Endothelial cell of umbilical vein (primary cell): ENCODE measurements at regions not wholly inside any gene's neighbourhood (a gene's known extent, or its start where the extent isn't known, plus 50 kb on each side); places are given as distances from the start of the nearest gene placed in this dataset.

Source experiments
- EZH2 ChIP-seq: IDR thresholded peaks from 2 replicates; pipeline ENCODE4 v1.6.1; 2012; ENCODE audit warnings: borderline replicate concordance, low read depth, mild to moderate bottlenecking, moderate library complexity, low read length, inconsistent platforms; ENCODE audit not compliant: severe bottlenecking
- POLR2A ChIP-seq: IDR thresholded peaks from 2 replicates; pipeline ENCODE4 v1.6.1; 2012; ENCODE audit warnings: low read depth, mild to moderate bottlenecking, control low read depth, low read length
- POLR2AphosphoS5 ChIP-seq: IDR thresholded peaks from 2 replicates; pipeline ENCODE4 v1.6.1; 2012; ENCODE audit warnings: low read depth, mild to moderate bottlenecking, control low read depth, low read length, moderate library complexity; ENCODE audit not compliant: insufficient read depth
- TF ChIP-seq, protein P1 (sequence below), 2 donors: IDR thresholded peaks; 1 replicate in 1 of 2; 2 replicates in 1 of 2; pipeline ENCODE4 v1.5.1; 2011; ENCODE audit warnings: low read length in 2 of 2, mild to moderate bottlenecking in 2 of 2, moderate library complexity in 2 of 2, control low read depth in 1 of 2, inconsistent platforms in 1 of 2, low read depth in 1 of 2; ENCODE audit not compliant: insufficient read depth in 1 of 2; ENCODE audit errors: extremely low read depth in 1 of 2
- TF ChIP-seq, protein P2 (sequence below): IDR thresholded peaks from 2 replicates; pipeline ENCODE4 v1.6.1; 2011; ENCODE audit not compliant: insufficient read depth, insufficient read length

DNA sequence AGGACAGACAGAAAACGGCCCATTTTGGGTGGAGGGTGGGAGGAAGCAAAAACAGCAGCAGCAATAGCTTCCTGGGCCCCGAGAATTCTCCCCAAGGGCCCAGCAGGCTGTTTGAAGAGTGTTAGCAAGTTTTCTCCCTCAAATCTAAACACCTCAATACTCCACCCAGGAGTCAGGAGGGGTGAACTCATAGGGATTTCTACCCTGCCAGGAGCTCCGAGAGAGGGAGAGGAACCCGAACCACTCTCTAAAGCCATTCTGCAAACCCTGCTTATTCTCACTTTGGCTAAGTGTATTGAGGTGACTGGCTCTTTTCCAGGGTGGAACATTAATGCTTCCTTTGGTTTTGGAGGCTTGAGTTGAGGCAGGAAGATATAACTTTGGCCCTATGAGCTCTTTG is 55.6 kb upstream of the PPM1J start:
- TF ChIP-seq EZH2 (no peak), POLR2AphosphoS5 (no peak), POLR2A (no peak)
- TF ChIP-seq, protein P1, sequence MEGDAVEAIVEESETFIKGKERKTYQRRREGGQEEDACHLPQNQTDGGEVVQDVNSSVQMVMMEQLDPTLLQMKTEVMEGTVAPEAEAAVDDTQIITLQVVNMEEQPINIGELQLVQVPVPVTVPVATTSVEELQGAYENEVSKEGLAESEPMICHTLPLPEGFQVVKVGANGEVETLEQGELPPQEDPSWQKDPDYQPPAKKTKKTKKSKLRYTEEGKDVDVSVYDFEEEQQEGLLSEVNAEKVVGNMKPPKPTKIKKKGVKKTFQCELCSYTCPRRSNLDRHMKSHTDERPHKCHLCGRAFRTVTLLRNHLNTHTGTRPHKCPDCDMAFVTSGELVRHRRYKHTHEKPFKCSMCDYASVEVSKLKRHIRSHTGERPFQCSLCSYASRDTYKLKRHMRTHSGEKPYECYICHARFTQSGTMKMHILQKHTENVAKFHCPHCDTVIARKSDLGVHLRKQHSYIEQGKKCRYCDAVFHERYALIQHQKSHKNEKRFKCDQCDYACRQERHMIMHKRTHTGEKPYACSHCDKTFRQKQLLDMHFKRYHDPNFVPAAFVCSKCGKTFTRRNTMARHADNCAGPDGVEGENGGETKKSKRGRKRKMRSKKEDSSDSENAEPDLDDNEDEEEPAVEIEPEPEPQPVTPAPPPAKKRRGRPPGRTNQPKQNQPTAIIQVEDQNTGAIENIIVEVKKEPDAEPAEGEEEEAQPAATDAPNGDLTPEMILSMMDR (IDR thresholded peaks at IDR 0.05; ENCODE audit: extremely low read depth in 1 of 2, insufficient read depth in 1 of 2, low read depth in 1 of 2, low read length in 2 of 2), result no peak
- TF ChIP-seq, protein P2, sequence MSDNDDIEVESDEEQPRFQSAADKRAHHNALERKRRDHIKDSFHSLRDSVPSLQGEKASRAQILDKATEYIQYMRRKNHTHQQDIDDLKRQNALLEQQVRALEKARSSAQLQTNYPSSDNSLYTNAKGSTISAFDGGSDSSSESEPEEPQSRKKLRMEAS, result no peak
